ENCODE measurements at regions not wholly inside any gene's neighbourhood (a gene's known extent, or its start where the extent isn't known, plus 50 kb on each side); places are given as distances from the start of the nearest gene placed in this dataset.

- no peak for TF ChIP-seq CTCF (IDR thresholded peaks at IDR 0.05; ENCODE audit: low read depth, low read length, poor library complexity, severe bottlenecking)
- no peak for TF ChIP-seq EZH2phosphoT487 (IDR thresholded peaks at IDR 0.05; ENCODE audit: borderline replicate concordance, low read length)
Measured at GRCh38 chr4:19462117-19462516, 789.6 kb upstream of the SLIT2 start.

Data from DOHH2 (cell line).